GM23248 (cell line): ENCODE measurements at regions not wholly inside any gene's neighbourhood (a gene's known extent, or its start where the extent isn't known, plus 50 kb on each side); places are given as distances from the start of the nearest gene placed in this dataset.

Experiments used
- DNase-seq: peaks from one replicate; pipeline ENCODE4 v3.0.0-alpha.2; 2015
- H2AFZ ChIP-seq: fragments of 200-600 bp; sonication (generic); 2 replicates; pipeline ENCODE4 v1.6.1; 2016; ENCODE audit warnings: antibody characterized with exemption
- H3F3A ChIP-seq: fragments of 200-600 bp; sonication (generic); 2 replicates; pipeline ENCODE4 v1.6.1; 2016; ENCODE audit warnings: mild to moderate bottlenecking, antibody characterized with exemption, mixed run types; ENCODE audit not compliant: insufficient read depth
- H3K27ac ChIP-seq: fragments of 200-600 bp; sonication (generic); 2 replicates; pipeline ENCODE4 v1.5.1; 2016; ENCODE audit warnings: mild to moderate bottlenecking
- H3K27me3 ChIP-seq: fragments of 200-600 bp; sonication (generic); replicated peaks from 2 replicates; pipeline ENCODE4 v1.6.1; 2016; ENCODE audit warnings: mild to moderate bottlenecking; ENCODE audit not compliant: insufficient read depth
- H3K36me3 ChIP-seq: fragments of 200-600 bp; sonication (generic); 2 replicates; pipeline ENCODE4 v1.6.1; 2016; ENCODE audit warnings: low read depth, mild to moderate bottlenecking
- H3K4me1 ChIP-seq: fragments of 200-600 bp; sonication (generic); 2 replicates; pipeline ENCODE4 v1.6.1; 2016; ENCODE audit warnings: mild to moderate bottlenecking; ENCODE audit not compliant: insufficient read depth
- H3K4me2 ChIP-seq: fragments of 200-600 bp; sonication (generic); one replicate; pipeline ENCODE4 v1.6.1; 2016; ENCODE audit warnings: mild to moderate bottlenecking; ENCODE audit not compliant: unreplicated experiment
- H3K4me3 ChIP-seq: fragments of 200-600 bp; sonication (generic); 2 replicates; pipeline ENCODE4 v1.5.1; 2016; ENCODE audit warnings: mild to moderate bottlenecking
- H3K79me2 ChIP-seq: fragments of 200-600 bp; sonication (generic); 2 replicates; pipeline ENCODE4 v1.6.1; 2016; ENCODE audit warnings: mild to moderate bottlenecking; ENCODE audit not compliant: insufficient read depth
- H3K9ac ChIP-seq: fragments of 200-600 bp; sonication (generic); 2 replicates; pipeline ENCODE4 v1.6.1; 2016; ENCODE audit warnings: mild to moderate bottlenecking
- H3K9me2 ChIP-seq: fragments of 200-600 bp; sonication (generic); 2 replicates; pipeline ENCODE4 v1.6.1; 2016; ENCODE audit warnings: mixed run types, mild to moderate bottlenecking, moderate library complexity; ENCODE audit not compliant: insufficient read depth
- H3K9me3 ChIP-seq: fragments of 200-600 bp; sonication (generic); one replicate; pipeline ENCODE4 v1.6.1; 2017; ENCODE audit warnings: low read depth
- H4K20me1 ChIP-seq: fragments of 200-600 bp; sonication (generic); 2 replicates; pipeline ENCODE4 v1.6.0; 2016; ENCODE audit not compliant: insufficient read depth
- EZH2 ChIP-seq: fragments of 200-600 bp; sonication (generic); IDR thresholded peaks from 2 replicates; pipeline ENCODE4 v1.6.1; 2018; ENCODE audit warnings: antibody characterized with exemption, mild to moderate bottlenecking; ENCODE audit not compliant: insufficient read depth, poor library complexity, severe bottlenecking
- EZH2phosphoT487 ChIP-seq: fragments of 200-600 bp; sonication (generic); IDR thresholded peaks from 2 replicates; pipeline ENCODE4 v1.6.1; 2018; ENCODE audit warnings: antibody characterized with exemption, moderate library complexity, mild to moderate bottlenecking, low read depth; ENCODE audit not compliant: insufficient read depth
- WGBS, 2 experiments: methylation state at CpG; one replicate each; pipeline ENCODE4 v1.1.6; 2015 to 2017; ENCODE audit warnings: low lambda C conversion rate in 2 of 2, low coverage in 1 of 2; ENCODE audit errors: missing lambda C conversion rate in 2 of 2; 5-methylcytosine and 5-hydroxymethylcytosine counted together
- in situ Hi-C: fragments of 300-500 bp; cut with MboI; formaldehyde crosslinking; loops from 2 replicates; pipeline ENCODE4 v1.15.0; 2020

DNA sequence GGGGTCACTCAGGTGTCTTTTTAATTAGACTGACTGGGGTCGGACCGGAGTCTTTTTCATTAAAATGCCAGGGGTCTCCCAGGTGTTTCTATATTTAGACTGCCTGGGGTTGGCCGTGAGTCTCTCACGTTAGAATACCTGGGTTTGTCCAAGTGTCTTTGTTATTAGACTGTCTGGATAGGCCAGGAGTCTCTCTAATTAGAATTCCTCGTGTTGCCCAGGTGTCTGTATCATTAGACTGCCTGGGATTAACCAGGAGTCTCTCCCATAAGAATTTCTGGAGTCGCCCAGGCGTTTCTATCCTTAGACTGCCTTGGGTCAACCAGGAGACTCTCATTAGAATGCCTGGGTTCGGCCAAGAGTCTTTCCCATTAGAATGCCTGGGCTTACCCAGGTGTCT, 1445.7 kb downstream of the UQCRFS1 start:
- no peak for DNase-seq
- Histone ChIP-seq H3K4me2 (no peak overlapping the region), H3K4me3 (no peak overlapping the region), H3K36me3 (no peaks in the 10 kb centered on the region), H3K9me2 (no peaks in the 10 kb centered on the region), H3K4me1 (no peaks in the 10 kb centered on the region), H3K79me2 (no peaks in the 10 kb centered on the region), H4K20me1 (no peaks in the 10 kb centered on the region), H3K27me3 (no peaks in the 10 kb centered on the region), H3F3A (no peaks in the 10 kb centered on the region), H2AFZ (no peak overlapping the region), H3K9ac (no peak overlapping the region), H3K27ac (no peak overlapping the region), H3K9me3 (no peaks in the 10 kb centered on the region)
- TF ChIP-seq EZH2: no peak
- no peak for TF ChIP-seq EZH2phosphoT487
- 94% methylated on average over 8 of the region's 8 CpGs for WGBS, 2 experiments
- in situ Hi-C loops: no loop called here

DNA sequence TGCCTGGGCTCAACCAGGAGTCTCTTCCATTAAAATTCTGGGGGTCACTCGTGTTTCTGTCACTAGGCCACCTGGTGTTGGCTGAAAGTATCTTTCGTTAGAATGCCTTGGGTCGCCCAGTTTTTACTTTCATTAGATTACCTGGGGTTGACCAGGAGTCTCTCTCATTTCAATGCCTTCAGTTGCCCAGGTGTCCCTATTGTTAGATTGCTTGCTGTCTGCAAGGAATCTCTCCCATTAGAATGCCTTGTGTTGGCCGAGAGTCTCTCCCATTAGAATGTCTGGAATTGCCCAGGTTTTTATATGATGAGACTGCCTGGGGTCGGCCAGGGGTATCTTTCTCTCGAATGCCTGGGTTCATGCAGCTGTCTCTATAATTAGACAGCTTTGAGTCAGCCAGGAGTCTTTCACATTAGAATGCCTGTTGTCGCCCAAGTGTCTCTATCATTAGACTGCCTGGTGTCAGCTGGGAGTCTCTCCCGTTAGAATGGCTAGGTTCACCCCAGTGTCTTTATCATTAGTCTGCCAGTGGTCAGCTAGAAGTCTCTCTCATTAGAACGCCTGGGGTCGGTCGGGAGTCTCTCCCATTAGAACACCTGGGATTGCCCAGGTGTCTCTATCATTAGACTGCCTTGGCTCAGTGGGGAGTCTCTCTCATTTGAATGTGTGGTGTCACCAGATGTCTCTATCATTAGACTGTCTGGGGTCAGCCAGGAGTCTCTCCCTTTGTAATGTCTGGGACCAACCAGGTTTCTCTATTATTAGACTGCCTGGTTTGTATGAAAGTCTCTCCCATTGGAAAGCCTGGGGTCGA, 1446.8 kb downstream of the UQCRFS1 start:
- Histone ChIP-seq H3K9me3 (no peaks in the 10 kb centered on the region), H3K9me2 (no peaks in the 10 kb centered on the region), H3K36me3 (no peaks in the 10 kb centered on the region), H3K9ac (no peak overlapping the region), H3K79me2 (no peaks in the 10 kb centered on the region), H4K20me1 (no peaks in the 10 kb centered on the region), H3K4me1 (no peaks in the 10 kb centered on the region), H3K4me2 (no peak overlapping the region), H3K27ac (no peak overlapping the region), H3F3A (no peaks in the 10 kb centered on the region), H3K4me3 (no peak overlapping the region), H2AFZ (no peak overlapping the region), H3K27me3 (no peaks in the 10 kb centered on the region)
- TF ChIP-seq EZH2phosphoT487 (no peak), EZH2 (no peak)
- no peak for DNase-seq
- 93 to 96% methylated on average over 12 of the region's 12 CpGs for WGBS, 2 experiments
- in situ Hi-C loops: no loop called here

DNA sequence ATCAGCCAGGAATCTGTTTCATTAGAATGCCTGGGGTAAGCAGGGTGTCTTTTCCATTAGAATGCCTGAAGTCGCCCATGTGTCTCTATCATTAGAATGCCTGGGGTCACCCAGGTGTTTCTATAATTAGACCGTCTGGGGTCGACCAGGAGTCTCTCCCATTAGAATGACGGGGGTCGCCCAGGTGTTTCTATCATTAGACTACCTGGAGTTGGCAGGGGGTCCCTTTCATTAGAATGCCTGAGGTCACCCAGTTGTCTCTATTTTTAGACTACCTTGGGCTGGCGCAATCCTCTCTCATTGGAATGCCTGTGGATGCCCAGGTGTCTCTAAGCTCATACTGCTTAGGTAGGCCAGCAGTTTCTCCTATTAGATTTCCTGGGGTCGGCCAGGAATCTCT, 1447.6 kb downstream of the UQCRFS1 start:
- Histone ChIP-seq H3K36me3 (no peaks in the 10 kb centered on the region), H3K9me2 (no peaks in the 10 kb centered on the region), H3K79me2 (no peaks in the 10 kb centered on the region), H3K4me2 (no peak overlapping the region), H3K27me3 (no peaks in the 10 kb centered on the region), H3K4me3 (no peak overlapping the region), H3K27ac (no peak overlapping the region), H3K9me3 (no peaks in the 10 kb centered on the region), H3K4me1 (no peaks in the 10 kb centered on the region), H2AFZ (no peak overlapping the region), H3K9ac (no peak overlapping the region), H4K20me1 (no peaks in the 10 kb centered on the region), H3F3A (no peaks in the 10 kb centered on the region)
- WGBS, 2 experiments: 88 to 93% methylated on average over 7 of the region's 7 CpGs
- no peak for DNase-seq
- in situ Hi-C loops: no loop called here
- no peak for TF ChIP-seq EZH2phosphoT487
- no peak for TF ChIP-seq EZH2

DNA sequence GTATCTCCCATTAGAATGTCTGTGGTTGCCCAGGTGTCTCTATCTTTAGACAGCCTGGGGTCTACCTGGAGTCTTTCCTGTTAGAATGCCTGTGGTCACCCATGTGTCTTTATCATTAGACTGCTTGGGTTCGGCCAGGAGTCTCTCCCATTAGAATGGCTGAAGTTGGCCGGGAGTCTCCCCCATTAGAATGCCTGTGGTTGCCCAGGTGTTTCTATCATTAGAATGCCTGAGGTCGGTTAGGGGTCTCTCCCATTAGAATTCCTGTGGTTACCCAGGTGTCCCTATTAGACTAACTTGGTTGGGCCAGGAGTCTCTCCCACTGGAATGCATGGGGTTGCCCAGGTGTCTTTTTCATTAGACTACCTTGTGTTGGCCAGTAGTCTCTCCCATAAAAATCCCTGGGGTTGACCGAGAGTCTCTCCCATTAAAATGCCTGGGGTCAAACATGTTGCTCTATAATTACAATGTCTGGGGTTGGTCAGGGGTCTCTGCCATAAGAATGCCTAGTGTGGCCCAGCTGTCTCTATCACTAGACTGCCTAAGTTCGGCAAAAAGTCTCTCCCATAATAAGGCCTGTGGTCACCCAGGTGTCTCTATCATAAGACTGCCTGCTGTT, 1448.7 kb downstream of the UQCRFS1 start:
- no peak for DNase-seq
- no peaks in the 10 kb centered on the region for H3K27me3 ChIP-seq

More for the DNA sequence above, 1448.7 kb downstream of the UQCRFS1 start:
- no peak overlapping the region for H2AFZ ChIP-seq
- H3K27ac ChIP-seq: no peak overlapping the region
- no peaks in the 10 kb centered on the region for H4K20me1 ChIP-seq
- H3K4me2 ChIP-seq: no peak overlapping the region
- 81 to 82% methylated on average over 5 of the region's 5 CpGs for WGBS, 2 experiments
- no peaks in the 10 kb centered on the region for H3K4me1 ChIP-seq
- no peaks in the 10 kb centered on the region for H3K36me3 ChIP-seq
- no peak overlapping the region for H3K4me3 ChIP-seq
- in situ Hi-C loops: no loop called here
- no peaks in the 10 kb centered on the region for H3K9me2 ChIP-seq
- no peak overlapping the region for H3K9ac ChIP-seq
- no peaks in the 10 kb centered on the region for H3K79me2 ChIP-seq
- no peaks in the 10 kb centered on the region for H3K9me3 ChIP-seq
- TF ChIP-seq EZH2 (no peak), EZH2phosphoT487 (no peak)
- no peaks in the 10 kb centered on the region for H3F3A ChIP-seq
